BLaER1 treated with 17β-estradiol and CSF1 and Interleukin-3, amounts not matched to agents 10 nM and 100 nM (cell line): ENCODE measurements at regions not wholly inside any gene's neighbourhood (a gene's known extent, or its start where the extent isn't known, plus 50 kb on each side); places are given as distances from the start of the nearest gene placed in this dataset.

Source experiments
- H3K27ac ChIP-seq, 11 experiments: shearing (Covaris generic); formaldehyde crosslinking; 2 replicates each; pipeline ENCODE4 v1.8.1; 2022
- H3K27me3 ChIP-seq, 11 experiments: shearing (Covaris generic); formaldehyde crosslinking; 2 replicates each; pipeline ENCODE4 v1.8.1; 2022
- H3K36me3 ChIP-seq, 11 experiments: shearing (Covaris generic); formaldehyde crosslinking; 2 replicates each; pipeline ENCODE4 v1.8.1; 2022
- H3K4me1 ChIP-seq, 10 experiments: shearing (Covaris generic); formaldehyde crosslinking; 2 replicates each; pipeline ENCODE4 v1.8.1; 2022
- H3K4me2 ChIP-seq, 11 experiments: shearing (Covaris generic); formaldehyde crosslinking; 2 replicates each; pipeline ENCODE4 v1.8.1; 2022
- H3K4me3 ChIP-seq, 10 experiments: shearing (Covaris generic); formaldehyde crosslinking; 2 replicates each; pipeline ENCODE4 v1.8.1; 2022
- H3K9ac ChIP-seq, 11 experiments: shearing (Covaris generic); formaldehyde crosslinking; 2 replicates each; pipeline ENCODE4 v1.8.1; 2022
- H3K9me3 ChIP-seq, 11 experiments: shearing (Covaris generic); formaldehyde crosslinking; replicated peaks in 1 of 11; 2 replicates each; pipeline ENCODE4 v1.8.1; 2022
- H4K20me1 ChIP-seq, 11 experiments: shearing (Covaris generic); formaldehyde crosslinking; 2 replicates each; pipeline ENCODE4 v1.8.1; 2022
- Cebpa-rat ChIP-seq, 11 experiments: shearing (Covaris generic); IDR thresholded peaks; 2 replicates each; pipeline ENCODE4 v1.8.1; 2022

GRCh38 chr9:84216151-84216550 is 124.4 kb downstream of the SLC28A3 start:
- Histone ChIP-seq H3K27me3 (no peaks in the 10 kb centered on the region), H3K27ac (no peak overlapping the region), H3K36me3 (no peaks in the 10 kb centered on the region), H4K20me1 (no peaks in the 10 kb centered on the region), H3K4me2 (no peak overlapping the region), H3K9ac (no peak overlapping the region), H3K4me1 (peaks cover 0 to 8% (median 0%) of the 10 kb centered on the region in 10 experiments; a peak in 5 of 20 replicates), H3K4me3 (no peak overlapping the region), H3K9me3 (peaks cover 0 to 6% (median under 1%) of the 10 kb centered on the region in 11 experiments; a peak in 7 of 22 replicates)
- no peak for TF ChIP-seq Cebpa-rat (IDR thresholded peaks at IDR 0.05)

- no peaks in the 10 kb centered on the region for H3K27me3 ChIP-seq
- no peak overlapping the region for H3K9ac ChIP-seq
- H3K4me2 ChIP-seq, result no peak overlapping the region
- H3K4me1 ChIP-seq, result peaks cover 0 to 20% (median 7%) of the 10 kb centered on the region in 10 experiments; a peak in 15 of 20 replicates
- no peak overlapping the region for H3K4me3 ChIP-seq
- no peak overlapping the region for H3K27ac ChIP-seq
- H4K20me1 ChIP-seq, result no peaks in the 10 kb centered on the region
- H3K36me3 ChIP-seq, result no peaks in the 10 kb centered on the region
- TF ChIP-seq Cebpa-rat (IDR thresholded peaks at IDR 0.05), result no peak
- peaks cover 12 to 20% (median 16%) of the 10 kb centered on the region in 11 experiments; a peak in 21 of 22 replicates for H3K9me3 ChIP-seq
These were observed 122.2 kb downstream of the SLC28A3 start for GRCh38 chr9:84218322-84218721.

- H3K36me3 ChIP-seq, result no peaks in the 10 kb centered on the region
- no peak for TF ChIP-seq Cebpa-rat (IDR thresholded peaks at IDR 0.05)
- H4K20me1 ChIP-seq, result no peaks in the 10 kb centered on the region
- peaks cover 12 to 18% (median 15%) of the 10 kb centered on the region in 11 experiments; a peak in 21 of 22 replicates for H3K9me3 ChIP-seq
- no peaks in the 10 kb centered on the region for H3K27me3 ChIP-seq
- H3K27ac ChIP-seq, result no peak overlapping the region
- H3K4me1 ChIP-seq, result peaks cover 5 to 52% (median 14%) of the 10 kb centered on the region in 10 experiments; a peak in 16 of 20 replicates
- H3K4me3 ChIP-seq, result no peak overlapping the region
- H3K4me2 ChIP-seq, result peak overlapping the region in 5 of 11 experiments; percentile 28 to 75 (median 65); a peak in 6 of 22 replicates
- H3K9ac ChIP-seq, result no peak overlapping the region
These were observed 116.3 kb downstream of the SLC28A3 start for GRCh38 chr9:84224246-84224645.
